ENCODE measurements at regions not wholly inside any gene's neighbourhood (a gene's known extent, or its start where the extent isn't known, plus 50 kb on each side); places are given as distances from the start of the nearest gene placed in this dataset.
"Not testable (repeated sequence)": the region's sequence is repeated elsewhere in the genome, so short reads cannot be mapped to it uniquely, and the experiment has no call there.

- Histone ChIP-seq H3K27ac (no peak overlapping the region), H3K4me3 (no peak overlapping the region), H3K36me3 (no peaks in the 10 kb centered on the region), H3K27me3 (no peaks in the 10 kb centered on the region), H3K4me1 (peaks cover 10% of the 10 kb centered on the region), H3K9me3 (peaks cover 12% of the 10 kb centered on the region)
- DNase-seq (ENCODE audit: low spot score in 2 of 2), result no peak
- WGBS, result 43% methylated on average over 3 of the region's 3 CpGs
- no peak for TF ChIP-seq POLR2AphosphoS5 (IDR thresholded peaks at IDR 0.05)
- TF ChIP-seq, protein P1, sequence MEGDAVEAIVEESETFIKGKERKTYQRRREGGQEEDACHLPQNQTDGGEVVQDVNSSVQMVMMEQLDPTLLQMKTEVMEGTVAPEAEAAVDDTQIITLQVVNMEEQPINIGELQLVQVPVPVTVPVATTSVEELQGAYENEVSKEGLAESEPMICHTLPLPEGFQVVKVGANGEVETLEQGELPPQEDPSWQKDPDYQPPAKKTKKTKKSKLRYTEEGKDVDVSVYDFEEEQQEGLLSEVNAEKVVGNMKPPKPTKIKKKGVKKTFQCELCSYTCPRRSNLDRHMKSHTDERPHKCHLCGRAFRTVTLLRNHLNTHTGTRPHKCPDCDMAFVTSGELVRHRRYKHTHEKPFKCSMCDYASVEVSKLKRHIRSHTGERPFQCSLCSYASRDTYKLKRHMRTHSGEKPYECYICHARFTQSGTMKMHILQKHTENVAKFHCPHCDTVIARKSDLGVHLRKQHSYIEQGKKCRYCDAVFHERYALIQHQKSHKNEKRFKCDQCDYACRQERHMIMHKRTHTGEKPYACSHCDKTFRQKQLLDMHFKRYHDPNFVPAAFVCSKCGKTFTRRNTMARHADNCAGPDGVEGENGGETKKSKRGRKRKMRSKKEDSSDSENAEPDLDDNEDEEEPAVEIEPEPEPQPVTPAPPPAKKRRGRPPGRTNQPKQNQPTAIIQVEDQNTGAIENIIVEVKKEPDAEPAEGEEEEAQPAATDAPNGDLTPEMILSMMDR (IDR thresholded peaks at IDR 0.05), result no peak
- TF ChIP-seq EP300 (IDR thresholded peaks at IDR 0.05), result no peak
- TF ChIP-seq POLR2A (IDR thresholded peaks at IDR 0.05), result no peak
Measured at GRCh38 chr2:238527565-238527964, 100.8 kb downstream of the ASB1 start.

DNA sequence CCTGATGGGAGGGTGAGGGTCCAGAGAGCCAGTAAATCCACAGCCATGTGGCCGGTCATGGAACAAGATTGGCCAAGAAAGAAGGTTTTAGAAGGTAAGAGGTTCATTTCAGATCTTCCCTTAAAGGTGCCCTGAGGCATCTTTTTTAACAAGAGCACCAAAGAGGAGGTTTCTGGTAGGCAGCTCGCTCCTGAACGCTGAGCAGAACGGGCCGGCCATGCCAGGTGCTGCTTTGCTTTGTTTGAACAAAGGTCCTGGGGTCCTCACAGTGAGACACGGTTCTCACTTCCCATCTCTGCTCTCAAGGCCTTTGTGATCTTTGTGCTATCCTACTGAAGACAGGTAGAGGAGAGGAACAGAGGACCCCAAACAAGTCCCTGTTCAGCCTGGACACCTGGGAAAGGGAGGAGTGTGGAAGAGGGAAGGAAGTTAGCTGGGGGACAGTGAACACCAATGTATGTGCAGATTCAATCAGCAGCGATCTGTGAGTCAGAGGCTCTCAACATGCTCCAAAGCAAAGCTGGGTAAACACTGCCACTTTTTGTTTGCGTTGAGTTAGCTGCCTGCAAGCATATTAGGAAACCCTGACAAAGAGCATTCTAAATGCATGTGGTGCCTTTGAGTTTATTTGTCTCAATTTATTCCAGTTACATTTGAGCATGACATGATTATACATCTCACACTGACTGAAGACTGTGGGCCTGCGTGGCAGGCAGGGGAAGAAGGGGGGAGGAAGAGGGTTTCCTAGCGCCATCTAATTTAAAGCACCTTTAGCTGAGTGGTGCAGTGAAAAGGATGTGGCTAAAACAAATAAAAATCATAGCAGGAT is 102.4 kb downstream of the ASB1 start:
- WGBS, result 77% methylated on average over 10 of the region's 10 CpGs
- no peaks in the 10 kb centered on the region for H3K27me3 ChIP-seq
- no peaks in the 10 kb centered on the region for H3K36me3 ChIP-seq
- no peak overlapping the region for H3K4me3 ChIP-seq
- no peak for DNase-seq (ENCODE audit: low spot score in 2 of 2)
- H3K27ac ChIP-seq, result no peak overlapping the region
- peaks cover 12% of the 10 kb centered on the region for H3K9me3 ChIP-seq
- no peak for TF ChIP-seq POLR2AphosphoS5 (IDR thresholded peaks at IDR 0.05)
- TF ChIP-seq, protein P1 (IDR thresholded peaks at IDR 0.05), result no peak
- no peak for TF ChIP-seq POLR2A (IDR thresholded peaks at IDR 0.05)
- TF ChIP-seq EP300 (IDR thresholded peaks at IDR 0.05), result no peak
- no peaks in the 10 kb centered on the region for H3K4me1 ChIP-seq

- H3K36me3 ChIP-seq; H3K4me3 ChIP-seq; H3K4me1 ChIP-seq; H3K27ac ChIP-seq; DNase-seq (ENCODE audit: low spot score in 2 of 2); H3K27me3 ChIP-seq: not testable (repeated sequence)
- 82% methylated on average over 4 of the region's 4 CpGs for WGBS
- H3K9me3 ChIP-seq, result peaks cover 12% of the 10 kb centered on the region
Measured at GRCh38 chr2:238531017-238531645, 104.4 kb downstream of the ASB1 start.

DNA sequence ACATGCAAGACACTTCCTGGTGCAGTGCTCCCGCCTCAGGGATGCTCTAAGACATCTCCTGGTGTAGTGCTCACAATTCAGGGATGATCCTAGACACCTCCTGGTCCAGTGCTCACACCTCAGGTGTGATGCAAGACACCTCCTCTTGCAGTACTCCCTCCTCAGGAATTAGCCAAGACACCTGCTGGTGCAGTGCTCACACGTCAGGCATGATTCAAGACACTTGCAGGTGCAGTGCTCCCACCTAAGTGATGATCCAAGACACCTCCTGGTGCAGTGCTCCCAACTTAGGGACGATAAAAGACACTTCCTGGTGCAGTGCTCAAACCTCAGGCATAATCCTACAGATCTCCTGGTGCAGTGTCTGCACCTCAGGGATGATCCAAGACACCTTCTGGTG is 117.0 kb downstream of the ASB1 start:
- not testable (repeated sequence) for DNase-seq (ENCODE audit: low spot score in 2 of 2); H3K36me3 ChIP-seq; H3K27me3 ChIP-seq; H3K4me3 ChIP-seq; H3K4me1 ChIP-seq; H3K9me3 ChIP-seq; H3K27ac ChIP-seq
- WGBS, result 89% methylated on average over 1 of the region's 3 CpGs

DNA sequence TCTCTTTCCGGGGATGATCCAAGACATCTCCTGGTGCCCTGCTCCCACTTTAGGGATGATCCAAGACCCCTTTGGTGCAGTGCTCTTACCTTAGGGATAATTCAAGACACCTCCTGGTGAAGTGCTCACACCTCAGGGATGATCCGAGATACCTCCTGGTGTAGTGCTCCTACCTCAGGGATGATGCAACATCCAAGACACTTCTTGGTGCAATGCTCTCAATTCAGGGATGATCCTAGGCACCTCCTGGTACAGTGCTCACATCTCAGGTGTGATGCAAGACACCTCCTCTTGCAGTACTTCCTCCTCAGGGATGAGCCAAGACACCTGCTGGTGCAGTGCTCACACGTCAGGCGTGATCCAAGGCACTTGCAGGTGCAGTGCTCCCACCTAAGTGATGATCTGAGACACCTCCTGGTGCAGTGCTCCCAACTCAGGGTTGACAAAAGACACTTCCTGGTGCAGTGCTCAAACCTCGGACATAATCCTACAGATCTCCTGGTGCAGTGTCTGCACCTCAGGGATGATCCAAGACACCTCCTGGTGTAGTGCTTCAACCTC is 122.3 kb downstream of the ASB1 start:
- TF ChIP-seq POLR2A (IDR thresholded peaks at IDR 0.05) (no peak), POLR2AphosphoS5 (IDR thresholded peaks at IDR 0.05) (no peak), EP300 (IDR thresholded peaks at IDR 0.05) (no peak)
- TF ChIP-seq, protein P1 (IDR thresholded peaks at IDR 0.05), result no peak
- WGBS, result 100% methylated on average over 3 of the region's 5 CpGs
- Histone ChIP-seq H3K9me3 (peaks cover 8% of the 10 kb centered on the region), H3K27me3 (no peaks in the 10 kb centered on the region), H3K4me3 (no peak overlapping the region), H3K27ac (no peak overlapping the region), H3K36me3 (no peaks in the 10 kb centered on the region), H3K4me1 (no peaks in the 10 kb centered on the region)
- no peak for DNase-seq (ENCODE audit: low spot score in 2 of 2)

GRCh38 chr2:238549866-238550265 is 123.1 kb downstream of the ASB1 start:
- no peak for DNase-seq (ENCODE audit: low spot score in 2 of 2)
- Histone ChIP-seq H3K4me1 (no peaks in the 10 kb centered on the region), H3K27ac (no peak overlapping the region), H3K9me3 (peaks cover 8% of the 10 kb centered on the region), H3K36me3 (no peaks in the 10 kb centered on the region), H3K27me3 (no peaks in the 10 kb centered on the region), H3K4me3 (no peak overlapping the region)
- TF ChIP-seq POLR2A (IDR thresholded peaks at IDR 0.05) (no peak), POLR2AphosphoS5 (IDR thresholded peaks at IDR 0.05) (no peak), EP300 (IDR thresholded peaks at IDR 0.05) (no peak)
- TF ChIP-seq, protein P1 (IDR thresholded peaks at IDR 0.05), result no peak
- 50% methylated on average over 1 of the region's 2 CpGs for WGBS

Measured in suprapubic skin (tissue), 4 donors.